ENCODE measurements at regions not wholly inside any gene's neighbourhood (a gene's known extent, or its start where the extent isn't known, plus 50 kb on each side); places are given as distances from the start of the nearest gene placed in this dataset.

DNA sequence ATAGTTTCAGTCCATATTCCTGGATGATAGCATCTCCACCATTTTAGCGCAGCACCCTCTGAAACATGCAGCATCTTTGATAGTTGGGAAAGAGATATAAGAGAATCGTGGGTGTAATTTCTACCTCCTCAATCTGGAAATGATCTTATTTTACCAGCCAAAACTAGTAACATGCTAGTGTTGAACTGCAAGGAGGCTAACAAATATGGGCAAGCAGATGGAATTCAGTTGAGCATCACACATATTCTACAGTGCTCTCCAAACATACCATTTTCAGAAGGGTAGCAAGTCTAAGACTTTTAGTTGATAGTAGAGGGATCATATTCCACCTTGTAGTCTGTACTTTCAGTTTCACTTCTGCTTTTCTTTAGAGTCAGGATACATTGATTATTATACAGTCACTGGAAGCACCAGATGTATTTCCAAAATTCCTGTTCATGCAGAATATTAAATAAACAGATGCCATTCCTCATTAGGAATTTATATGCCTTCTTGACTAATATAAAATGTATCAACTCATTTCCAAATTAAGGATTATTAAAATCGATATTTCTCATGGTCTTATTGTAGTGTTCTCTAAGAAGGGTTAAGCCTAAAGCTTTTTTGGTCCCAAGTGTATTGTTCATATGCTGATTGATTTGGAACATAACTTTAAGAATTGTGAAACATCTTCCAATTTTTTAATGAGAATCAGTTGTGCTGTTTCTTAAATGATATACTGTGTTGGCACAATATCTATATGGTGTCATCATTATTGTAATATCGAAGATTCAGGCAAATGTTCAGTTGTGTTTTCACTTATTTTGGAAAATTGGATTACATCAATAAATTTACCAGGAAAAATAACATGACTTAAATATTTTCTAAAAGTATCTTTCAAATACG, 362.0 kb downstream of the CENPW start:
- TF ChIP-seq, protein P1, sequence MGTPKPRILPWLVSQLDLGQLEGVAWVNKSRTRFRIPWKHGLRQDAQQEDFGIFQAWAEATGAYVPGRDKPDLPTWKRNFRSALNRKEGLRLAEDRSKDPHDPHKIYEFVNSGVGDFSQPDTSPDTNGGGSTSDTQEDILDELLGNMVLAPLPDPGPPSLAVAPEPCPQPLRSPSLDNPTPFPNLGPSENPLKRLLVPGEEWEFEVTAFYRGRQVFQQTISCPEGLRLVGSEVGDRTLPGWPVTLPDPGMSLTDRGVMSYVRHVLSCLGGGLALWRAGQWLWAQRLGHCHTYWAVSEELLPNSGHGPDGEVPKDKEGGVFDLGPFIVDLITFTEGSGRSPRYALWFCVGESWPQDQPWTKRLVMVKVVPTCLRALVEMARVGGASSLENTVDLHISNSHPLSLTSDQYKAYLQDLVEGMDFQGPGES (IDR thresholded peaks at IDR 0.05): no peak
- TF ChIP-seq JUND (IDR thresholded peaks at IDR 0.05; ENCODE audit: low read depth, low read length): no peak
- TF ChIP-seq POLR2A (IDR thresholded peaks at IDR 0.05; ENCODE audit: low read depth, low read length): no peak
- TF ChIP-seq, protein P2, sequence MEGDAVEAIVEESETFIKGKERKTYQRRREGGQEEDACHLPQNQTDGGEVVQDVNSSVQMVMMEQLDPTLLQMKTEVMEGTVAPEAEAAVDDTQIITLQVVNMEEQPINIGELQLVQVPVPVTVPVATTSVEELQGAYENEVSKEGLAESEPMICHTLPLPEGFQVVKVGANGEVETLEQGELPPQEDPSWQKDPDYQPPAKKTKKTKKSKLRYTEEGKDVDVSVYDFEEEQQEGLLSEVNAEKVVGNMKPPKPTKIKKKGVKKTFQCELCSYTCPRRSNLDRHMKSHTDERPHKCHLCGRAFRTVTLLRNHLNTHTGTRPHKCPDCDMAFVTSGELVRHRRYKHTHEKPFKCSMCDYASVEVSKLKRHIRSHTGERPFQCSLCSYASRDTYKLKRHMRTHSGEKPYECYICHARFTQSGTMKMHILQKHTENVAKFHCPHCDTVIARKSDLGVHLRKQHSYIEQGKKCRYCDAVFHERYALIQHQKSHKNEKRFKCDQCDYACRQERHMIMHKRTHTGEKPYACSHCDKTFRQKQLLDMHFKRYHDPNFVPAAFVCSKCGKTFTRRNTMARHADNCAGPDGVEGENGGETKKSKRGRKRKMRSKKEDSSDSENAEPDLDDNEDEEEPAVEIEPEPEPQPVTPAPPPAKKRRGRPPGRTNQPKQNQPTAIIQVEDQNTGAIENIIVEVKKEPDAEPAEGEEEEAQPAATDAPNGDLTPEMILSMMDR (IDR thresholded peaks at IDR 0.05 in 2 of 3, conservative IDR thresholded peaks at IDR 0.05 in 1 of 3; ENCODE audit: control insufficient read depth in 2 of 3, extremely low read depth in 1 of 3, insufficient read depth in 1 of 3, low read depth in 3 of 3, low read length in 3 of 3): no peak
- TF ChIP-seq EZH2 (IDR thresholded peaks at IDR 0.05; ENCODE audit: borderline replicate concordance, control insufficient read depth, low read depth, low read length): no peak
- TF ChIP-seq TAF1 (IDR thresholded peaks at IDR 0.05; ENCODE audit: borderline replicate concordance, low read depth, low read length): no peak
- no peak for TF ChIP-seq POLR2AphosphoS5 (IDR thresholded peaks at IDR 0.05; ENCODE audit: low read length)
- no peak for TF ChIP-seq ZNF274 (IDR thresholded peaks at IDR 0.05; ENCODE audit: insufficient read depth, insufficient read length)
- TF ChIP-seq MTA2 (IDR thresholded peaks at IDR 0.05; ENCODE audit: low read depth): no peak
- no peak for TF ChIP-seq NRF1 (conservative IDR thresholded peaks at IDR 0.05; ENCODE audit: low read depth, low read length)
- no peak for TF ChIP-seq NFIC (IDR thresholded peaks at IDR 0.05; ENCODE audit: low read depth, low read length)

Measured in GM12878 (cell line).